Ovary (tissue), 7 donors: ENCODE measurements at regions not wholly inside any gene's neighbourhood (a gene's known extent, or its start where the extent isn't known, plus 50 kb on each side); places are given as distances from the start of the nearest gene placed in this dataset.

Experiments
- DNase-seq, 5 donors: peaks; one replicate each; pipeline ENCODE4 v3.0.0-alpha.2; 2019 to 2020
- H3K27ac ChIP-seq, 2 donors: fragments of 200-600 bp; one replicate each; pipeline versions ENCODE4 v1.5.1 to v1.8.0; 2019 to 2022
- H3K27me3 ChIP-seq: fragments of 200-600 bp; one replicate; pipeline ENCODE4 v1.8.0; 2022
- H3K36me3 ChIP-seq: fragments of 200-600 bp; sonication (generic); one replicate; pipeline ENCODE4 v1.5.1; 2019
- H3K4me1 ChIP-seq: one replicate; pipeline ENCODE4 v1.8.1; 2013; ENCODE audit warnings: mild to moderate bottlenecking, moderate library complexity; ENCODE audit not compliant: insufficient read depth
- H3K4me3 ChIP-seq: fragments of 200-600 bp; sonication (generic); one replicate; pipeline ENCODE4 v1.5.1; 2017
- H3K9me3 ChIP-seq, 2 donors: fragments of 200-600 bp in 1 of 2; sonication (generic) in 1 of 2; one replicate each; pipeline versions ENCODE4 v1.5.1 to v1.8.1; 2013 to 2019; ENCODE audit warnings: mild to moderate bottlenecking in 1 of 2, moderate library complexity in 1 of 2
- EP300 ChIP-seq: sonication (generic); formaldehyde crosslinking; IDR thresholded peaks from one replicate; pipeline ENCODE4 v1.6.1; 2017; ENCODE audit warnings: antibody characterized with exemption
- POLR2A ChIP-seq: fragments of 450-650 bp; IDR thresholded peaks from one replicate; pipeline ENCODE4 v1.6.1; 2017; ENCODE audit warnings: antibody characterized with exemption, mild to moderate bottlenecking, moderate library complexity
- WGBS, 3 donors: extraction: QIAGEN DNeasy Blood & Tissue Kit in 1 of 3; methylation state at CpG; one replicate each; pipeline versions ENCODE4 v1.1.5 to v1.1.7; 2013 to 2017; 5-methylcytosine and 5-hydroxymethylcytosine counted together
- intact Hi-C, 4 donors: fragments of 100-400 bp; cut with DNase I; formaldehyde crosslinking; loops; one replicate each; pipeline versions ENCODE4 v1.11.0 to v1.15.1; 2022 to 2023
- TF ChIP-seq, protein P1 (sequence below), 3 donors: fragments of 450-650 bp in 2 of 3; fragments of 200-600 bp in 1 of 3; IDR thresholded peaks; one replicate each; pipeline versions ENCODE4 v1.5.1 to v1.8.0; 2016 to 2022; ENCODE audit warnings: antibody characterized with exemption in 3 of 3, mild to moderate bottlenecking in 1 of 3
- donor health status: DM: no; HTN: no; CAD: no; lungs with moderate emphysema.
- donor health status: DM: no; HTN: no; CAD: no.
- donor health status: Bipolar disorder and iron deficiency.
- donor health status: DM: no; HTN: no; CAD: no.
- donor health status: DM: yes; HTN: yes; CAD: no.

DNA sequence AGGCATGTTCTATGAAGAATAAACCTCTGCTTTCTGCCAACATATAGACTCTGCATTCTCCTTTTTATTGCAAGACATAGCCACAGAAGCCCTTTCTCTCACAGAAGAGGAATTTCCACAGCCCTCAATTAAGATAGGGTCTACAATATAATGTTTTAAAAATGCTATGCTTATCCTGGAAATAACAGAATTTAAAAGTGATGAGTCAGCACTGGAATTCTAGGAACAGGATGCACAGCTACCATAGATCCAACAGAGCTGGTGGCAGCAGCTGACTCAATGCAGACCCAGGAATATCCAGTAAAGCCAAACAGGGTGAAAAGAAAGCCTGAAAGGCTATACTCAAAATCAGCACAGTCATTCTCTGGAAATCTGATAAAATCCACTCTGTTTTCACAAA lies 866.9 kb downstream of the TRIB2 start:
- no peak for DNase-seq
- H3K27me3 ChIP-seq: no peaks in the 10 kb centered on the region
- intact Hi-C loops: no loop called here
- no peak overlapping the region for H3K27ac ChIP-seq
- H3K4me3 ChIP-seq: no peak overlapping the region
- no peaks in the 10 kb centered on the region for H3K4me1 ChIP-seq
- TF ChIP-seq, protein P1, sequence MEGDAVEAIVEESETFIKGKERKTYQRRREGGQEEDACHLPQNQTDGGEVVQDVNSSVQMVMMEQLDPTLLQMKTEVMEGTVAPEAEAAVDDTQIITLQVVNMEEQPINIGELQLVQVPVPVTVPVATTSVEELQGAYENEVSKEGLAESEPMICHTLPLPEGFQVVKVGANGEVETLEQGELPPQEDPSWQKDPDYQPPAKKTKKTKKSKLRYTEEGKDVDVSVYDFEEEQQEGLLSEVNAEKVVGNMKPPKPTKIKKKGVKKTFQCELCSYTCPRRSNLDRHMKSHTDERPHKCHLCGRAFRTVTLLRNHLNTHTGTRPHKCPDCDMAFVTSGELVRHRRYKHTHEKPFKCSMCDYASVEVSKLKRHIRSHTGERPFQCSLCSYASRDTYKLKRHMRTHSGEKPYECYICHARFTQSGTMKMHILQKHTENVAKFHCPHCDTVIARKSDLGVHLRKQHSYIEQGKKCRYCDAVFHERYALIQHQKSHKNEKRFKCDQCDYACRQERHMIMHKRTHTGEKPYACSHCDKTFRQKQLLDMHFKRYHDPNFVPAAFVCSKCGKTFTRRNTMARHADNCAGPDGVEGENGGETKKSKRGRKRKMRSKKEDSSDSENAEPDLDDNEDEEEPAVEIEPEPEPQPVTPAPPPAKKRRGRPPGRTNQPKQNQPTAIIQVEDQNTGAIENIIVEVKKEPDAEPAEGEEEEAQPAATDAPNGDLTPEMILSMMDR (IDR thresholded peaks at IDR 0.05): no peak
- TF ChIP-seq EP300 (no peak), POLR2A (no peak)
- no peaks in the 10 kb centered on the region for H3K36me3 ChIP-seq
- no peaks in the 10 kb centered on the region for H3K9me3 ChIP-seq

DNA sequence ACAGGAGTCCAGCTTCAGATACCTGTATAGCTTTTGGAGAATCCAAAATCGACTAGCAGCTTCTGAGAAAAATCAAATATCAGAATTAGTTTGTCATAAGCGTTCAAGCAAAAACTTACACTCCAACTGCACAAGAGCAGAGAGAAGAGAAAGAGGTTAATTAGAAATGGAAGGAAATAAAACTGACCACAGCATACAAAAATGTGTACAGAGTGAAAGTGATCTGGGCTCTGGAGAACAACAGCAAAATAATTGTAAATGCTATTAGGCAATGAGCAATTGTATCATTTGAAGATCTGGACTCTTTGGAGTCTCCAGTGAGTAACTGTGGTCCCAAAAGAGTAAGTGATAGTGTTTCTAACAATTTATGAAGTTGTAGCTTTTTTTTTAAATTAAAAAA lies 867.3 kb downstream of the TRIB2 start:
- H3K27me3 ChIP-seq: no peaks in the 10 kb centered on the region
- intact Hi-C loops: no loop called here
- H3K9me3 ChIP-seq: no peaks in the 10 kb centered on the region
- H3K27ac ChIP-seq: no peak overlapping the region
- H3K4me1 ChIP-seq: no peaks in the 10 kb centered on the region
- WGBS, 3 donors: 83 to 91% (median 85%) methylated on average over 2 of the region's 2 CpGs
- no peak overlapping the region for H3K4me3 ChIP-seq
- no peak for DNase-seq
- no peak for TF ChIP-seq POLR2A
- no peak for TF ChIP-seq EP300
- TF ChIP-seq, protein P1 (IDR thresholded peaks at IDR 0.05): no peak
- H3K36me3 ChIP-seq: no peaks in the 10 kb centered on the region

GRCh38 chr2:13585732-13586131 lies 869.0 kb downstream of the TRIB2 start:
- H3K9me3 ChIP-seq: no peaks in the 10 kb centered on the region
- H3K36me3 ChIP-seq: no peaks in the 10 kb centered on the region
- H3K27ac ChIP-seq: no peak overlapping the region
- no peaks in the 10 kb centered on the region for H3K4me1 ChIP-seq
- no peak overlapping the region for H3K4me3 ChIP-seq
- DNase-seq: no peak
- no peak for TF ChIP-seq EP300
- TF ChIP-seq POLR2A: no peak
- TF ChIP-seq, protein P1 (IDR thresholded peaks at IDR 0.05): no peak
- intact Hi-C loops: no loop called here
- no peaks in the 10 kb centered on the region for H3K27me3 ChIP-seq

GRCh38 chr2:13596233-13596632 lies 879.5 kb downstream of the TRIB2 start:
- TF ChIP-seq, protein P1 (IDR thresholded peaks at IDR 0.05): no peak
- no peak for TF ChIP-seq EP300
- WGBS, 3 donors: 84 to 93% (median 92%) methylated on average over 4 of the region's 4 CpGs
- no peak for DNase-seq
- Histone ChIP-seq H3K36me3 (no peaks in the 10 kb centered on the region), H3K4me1 (no peaks in the 10 kb centered on the region), H3K27ac (no peak overlapping the region), H3K27me3 (no peaks in the 10 kb centered on the region), H3K9me3 (no peaks in the 10 kb centered on the region), H3K4me3 (no peak overlapping the region)
- intact Hi-C loops: no loop called here

DNA sequence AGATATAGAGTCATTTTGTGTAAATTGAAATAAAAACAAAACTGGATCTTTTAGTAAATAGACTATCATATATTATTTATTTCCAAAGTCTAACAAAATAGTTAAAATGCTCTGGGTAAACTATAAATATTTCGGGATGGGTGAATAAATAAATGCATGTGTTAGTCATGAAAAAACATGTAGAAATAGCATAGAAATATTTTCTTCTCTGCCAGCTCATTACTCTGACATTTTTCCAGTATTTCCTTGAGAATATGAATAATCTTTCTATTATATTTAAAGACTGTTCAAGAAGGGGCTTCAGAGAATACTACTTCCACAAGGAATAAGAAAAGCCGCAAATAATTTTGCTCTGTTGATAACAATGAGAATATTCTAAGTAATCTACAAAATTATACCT lies 880.4 kb downstream of the TRIB2 start:
- no peak for TF ChIP-seq EP300
- no peak for TF ChIP-seq POLR2A
- TF ChIP-seq, protein P1 (IDR thresholded peaks at IDR 0.05): no peak
- Histone ChIP-seq H3K36me3 (no peaks in the 10 kb centered on the region), H3K9me3 (no peaks in the 10 kb centered on the region), H3K27me3 (no peaks in the 10 kb centered on the region), H3K27ac (no peak overlapping the region), H3K4me1 (no peaks in the 10 kb centered on the region), H3K4me3 (no peak overlapping the region)
- 85 to 89% (median 89%) methylated on average over 2 of the region's 2 CpGs for WGBS, 3 donors
- intact Hi-C loops: no loop called here
- DNase-seq: no peak
